A673 (cell line): ENCODE measurements at regions not wholly inside any gene's neighbourhood (a gene's known extent, or its start where the extent isn't known, plus 50 kb on each side); places are given as distances from the start of the nearest gene placed in this dataset.

Source experiments
- BruUV-seq: library from RNA; stranded (reverse); fragments of 400-500 nt; replicated peaks from 2 replicates; lab custom pipeline; 2021; lab: Mats Ljungman, UMichigan
- CTCF ChIA-PET: fragments of 300-600 bp; sonication (Branson Sonifier 250); formaldehyde crosslinking; loops from one replicate; lab custom pipeline; 2022; ENCODE audit warnings: antibody characterized with exemption; lab: Charles Lee
- POLR2A ChIA-PET: fragments of 300-600 bp; sonication (Branson Sonifier 250); formaldehyde crosslinking; loops from one replicate; lab custom pipeline; 2022; ENCODE audit warnings: antibody characterized with exemption; ENCODE audit not compliant: low non-redundant PET; lab: Charles Lee
- DNase-seq: peaks from one replicate; pipeline ENCODE4 v3.0.0-alpha.2; 2015; ENCODE audit warnings: low spot score
- H3K27ac ChIP-seq: fragments of 200-600 bp; sonication (generic); 2 replicates; pipeline ENCODE4 v1.5.1; 2016; ENCODE audit warnings: mixed run types, low read depth, mild to moderate bottlenecking, mixed read lengths, antibody characterized with exemption, low read length; ENCODE audit not compliant: poor library complexity, severe bottlenecking
- H3K27me3 ChIP-seq: fragments of 200-600 bp; sonication (generic); replicated peaks from 2 replicates; pipeline ENCODE4 v1.6.1; 2017; ENCODE audit warnings: mixed run types, low read depth, mild to moderate bottlenecking, mixed read lengths, antibody characterized with exemption, low read length; ENCODE audit not compliant: insufficient read depth, poor library complexity
- H3K36me3 ChIP-seq: fragments of 200-600 bp; sonication (generic); 2 replicates; pipeline ENCODE4 v1.6.1; 2016; ENCODE audit warnings: mixed run types, mild to moderate bottlenecking, mixed read lengths, antibody characterized with exemption, low read length; ENCODE audit not compliant: insufficient read depth, poor library complexity, severe bottlenecking
- H3K4me1 ChIP-seq: fragments of 200-600 bp; sonication (generic); 2 replicates; pipeline ENCODE4 v1.6.1; 2017; ENCODE audit warnings: mixed run types, mild to moderate bottlenecking, mixed read lengths, antibody characterized with exemption, low read length; ENCODE audit not compliant: insufficient read depth, poor library complexity, severe bottlenecking
- H3K4me3 ChIP-seq: fragments of 200-600 bp; sonication (generic); 2 replicates; pipeline ENCODE4 v1.5.1; 2016; ENCODE audit warnings: low read depth, mixed run types, mild to moderate bottlenecking, mixed read lengths, low read length; ENCODE audit not compliant: poor library complexity, severe bottlenecking
- H3K9me3 ChIP-seq: fragments of 200-600 bp; sonication (generic); 2 replicates; pipeline ENCODE4 v1.6.1; 2016; ENCODE audit warnings: mixed run types, low read depth, mild to moderate bottlenecking, mixed read lengths, antibody characterized with exemption, low read length; ENCODE audit not compliant: poor library complexity, severe bottlenecking
- EZH2 ChIP-seq: fragments of 200-600 bp; sonication (generic); IDR thresholded peaks from 2 replicates; pipeline ENCODE4 v1.6.1; 2017; ENCODE audit warnings: borderline replicate concordance, low read depth, mild to moderate bottlenecking, mixed read lengths, antibody characterized with exemption, low read length; ENCODE audit not compliant: poor library complexity, severe bottlenecking
- intact Hi-C: fragments of 100-400 bp; cut with micrococcal nuclease; formaldehyde crosslinking; loops from one replicate; pipeline ENCODE4 v1.10.0; 2022; ENCODE audit not compliant: unreplicated experiment
- TF ChIP-seq, protein P1 (sequence below): fragments of 300-800, 200-600 bp; sonication (generic); conservative IDR thresholded peaks from 2 replicates; pipeline ENCODE4 v1.5.1; 2017; ENCODE audit warnings: low read depth, mild to moderate bottlenecking, antibody characterized with exemption, low read length, moderate library complexity, mixed read lengths

DNA sequence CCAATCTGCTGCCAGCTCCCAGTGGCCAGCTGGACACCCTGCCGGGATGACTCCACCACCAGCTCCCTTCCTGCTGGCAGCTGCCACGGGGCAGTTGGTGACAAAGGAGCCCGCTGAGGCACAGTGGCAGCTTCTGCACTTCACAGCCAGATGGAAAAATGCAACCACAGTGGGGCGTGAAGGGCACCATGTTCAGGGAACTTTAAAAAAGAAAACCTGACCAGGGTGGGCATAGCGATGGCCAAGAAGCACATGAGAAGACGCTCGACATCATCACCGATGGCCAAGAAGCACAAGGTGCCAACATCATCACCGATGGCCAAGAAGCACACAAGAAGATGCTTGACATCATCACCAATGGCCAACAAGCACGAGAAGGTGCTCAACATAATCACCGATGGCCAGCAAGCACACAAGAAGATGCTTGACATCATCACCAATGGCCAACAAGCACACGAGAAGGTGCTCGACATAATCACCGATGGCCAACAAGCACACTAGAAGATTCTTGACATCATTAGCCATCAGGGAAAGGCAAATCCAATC lies 243.5 kb downstream of the EIPR1 start:
- POLR2A ChIA-PET, result no interaction called here
- DNase-seq, result no peak
- no TSS peak for BruUV-seq

DNA sequence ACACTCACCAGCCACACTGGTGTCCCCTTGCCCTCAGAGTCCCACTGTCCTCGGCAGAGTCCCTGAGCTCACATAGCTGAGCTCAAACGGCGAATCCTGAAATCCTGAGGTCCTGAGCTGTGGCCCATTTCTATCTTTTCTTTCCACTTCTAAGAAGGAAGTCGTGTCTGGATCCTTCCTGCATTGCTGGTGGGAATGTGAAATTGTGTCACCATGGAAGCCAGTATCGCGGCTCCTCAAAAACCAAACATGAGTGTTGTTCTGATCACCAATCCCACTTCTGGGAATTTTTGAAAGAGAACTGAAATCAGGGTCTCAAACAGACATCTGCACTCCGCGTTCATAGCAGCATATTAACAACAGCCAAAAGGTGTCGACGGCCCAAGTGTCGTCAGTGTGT lies 244.7 kb downstream of the EIPR1 start:
- DNase-seq, result no peak
- no TSS peak for BruUV-seq

More for the DNA sequence above, 243.5 kb downstream of the EIPR1 start:
- H3K4me1 ChIP-seq, result peaks cover 25% of the 10 kb centered on the region
- intact Hi-C loops, result no loop called here
- H3K27ac ChIP-seq, result no peak overlapping the region
- CTCF ChIA-PET, result no interaction called here
- TF ChIP-seq EZH2, result no peak
- TF ChIP-seq, protein P1, sequence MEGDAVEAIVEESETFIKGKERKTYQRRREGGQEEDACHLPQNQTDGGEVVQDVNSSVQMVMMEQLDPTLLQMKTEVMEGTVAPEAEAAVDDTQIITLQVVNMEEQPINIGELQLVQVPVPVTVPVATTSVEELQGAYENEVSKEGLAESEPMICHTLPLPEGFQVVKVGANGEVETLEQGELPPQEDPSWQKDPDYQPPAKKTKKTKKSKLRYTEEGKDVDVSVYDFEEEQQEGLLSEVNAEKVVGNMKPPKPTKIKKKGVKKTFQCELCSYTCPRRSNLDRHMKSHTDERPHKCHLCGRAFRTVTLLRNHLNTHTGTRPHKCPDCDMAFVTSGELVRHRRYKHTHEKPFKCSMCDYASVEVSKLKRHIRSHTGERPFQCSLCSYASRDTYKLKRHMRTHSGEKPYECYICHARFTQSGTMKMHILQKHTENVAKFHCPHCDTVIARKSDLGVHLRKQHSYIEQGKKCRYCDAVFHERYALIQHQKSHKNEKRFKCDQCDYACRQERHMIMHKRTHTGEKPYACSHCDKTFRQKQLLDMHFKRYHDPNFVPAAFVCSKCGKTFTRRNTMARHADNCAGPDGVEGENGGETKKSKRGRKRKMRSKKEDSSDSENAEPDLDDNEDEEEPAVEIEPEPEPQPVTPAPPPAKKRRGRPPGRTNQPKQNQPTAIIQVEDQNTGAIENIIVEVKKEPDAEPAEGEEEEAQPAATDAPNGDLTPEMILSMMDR, result no peak
- no peaks in the 10 kb centered on the region for H3K27me3 ChIP-seq
- H3K9me3 ChIP-seq, result no peaks in the 10 kb centered on the region
- no peaks in the 10 kb centered on the region for H3K36me3 ChIP-seq
- no peak overlapping the region for H3K4me3 ChIP-seq

DNA sequence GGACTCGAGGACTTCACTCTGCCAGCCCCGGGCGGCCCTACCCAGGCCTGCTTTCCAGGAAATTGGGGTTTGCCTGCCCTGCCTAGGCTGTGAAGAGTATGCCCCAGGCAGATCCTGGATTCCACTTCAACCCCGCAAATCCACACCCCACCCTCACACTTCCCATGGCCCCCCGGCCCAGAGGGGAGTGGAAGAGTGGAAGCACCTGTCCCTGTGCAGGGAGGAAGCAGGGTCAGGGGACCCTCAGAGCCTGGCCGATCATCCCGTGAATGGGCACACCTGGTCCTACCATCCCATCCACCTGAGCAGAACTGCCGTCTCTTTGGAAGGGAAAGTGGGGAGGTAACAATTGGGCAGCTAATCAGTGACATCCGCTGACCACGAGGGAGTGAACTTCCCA lies 245.2 kb downstream of the EIPR1 start:
- Histone ChIP-seq H3K4me1 (peaks cover 39% of the 10 kb centered on the region), H3K36me3 (no peaks in the 10 kb centered on the region), H3K9me3 (no peaks in the 10 kb centered on the region), H3K27ac (peak overlapping the region; percentile 18), H3K4me3 (no peak overlapping the region), H3K27me3 (no peaks in the 10 kb centered on the region)
- TF ChIP-seq, protein P1, result no peak
- no peak for TF ChIP-seq EZH2
- no TSS peak for BruUV-seq
- intact Hi-C loops, result no loop called here
- POLR2A ChIA-PET, result no interaction called here
- CTCF ChIA-PET, result no interaction called here
- DNase-seq, result no peak

More for the DNA sequence above, 244.7 kb downstream of the EIPR1 start:
- Histone ChIP-seq H3K4me3 (no peak overlapping the region), H3K4me1 (peaks cover 36% of the 10 kb centered on the region), H3K9me3 (no peaks in the 10 kb centered on the region), H3K36me3 (no peaks in the 10 kb centered on the region), H3K27ac (no peak overlapping the region), H3K27me3 (no peaks in the 10 kb centered on the region)
- ChIA-PET CTCF (interaction anchor here (0.6 kb wide), 1 partner anchor 17 kb away, joined by 3 read pairs; no protein-coding TSS in a partner anchor), POLR2A (interaction anchor here (0.5 kb wide), 1 partner anchor 22 kb away, joined by 3 read pairs; no protein-coding TSS in a partner anchor)
- intact Hi-C loops, result no loop called here
- TF ChIP-seq EZH2, result no peak
- TF ChIP-seq, protein P1, result no peak
